ENCODE measurements at regions not wholly inside any gene's neighbourhood (a gene's known extent, or its start where the extent isn't known, plus 50 kb on each side); places are given as distances from the start of the nearest gene placed in this dataset.

GRCh38 chr4:36900446-36900987, 344.0 kb upstream of the NWD2 start:
- Histone ChIP-seq H3K27ac (ENCODE audit: low read depth, low read length) (no peak overlapping the region), H3K9me3 (ENCODE audit: control insufficient read depth, insufficient read depth, low read length) (no peaks in the 10 kb centered on the region), H3F3A (ENCODE audit: control insufficient read depth, insufficient read depth) (no peaks in the 10 kb centered on the region), H3K9me2 (replicated peaks; ENCODE audit: control insufficient read depth, low read length) (no peaks in the 10 kb centered on the region), H3K79me2 (ENCODE audit: control insufficient read depth, low read length) (no peaks in the 10 kb centered on the region), H4K20me1 (ENCODE audit: control insufficient read depth, insufficient read depth, low read depth, low read length) (no peaks in the 10 kb centered on the region), H3K4me1 (ENCODE audit: control insufficient read depth, low read length) (no peaks in the 10 kb centered on the region), H3K4me2 (ENCODE audit: low read length) (no peak overlapping the region), H3K36me3 (ENCODE audit: control insufficient read depth, low read length) (no peaks in the 10 kb centered on the region), H3K27me3 (ENCODE audit: control insufficient read depth, low read length) (no peaks in the 10 kb centered on the region), H3K4me3 (ENCODE audit: low read length) (no peak overlapping the region)
- TF ChIP-seq CTCF (IDR thresholded peaks at IDR 0.05; ENCODE audit: low read depth, low read length, poor library complexity, severe bottlenecking) (no peak), EZH2phosphoT487 (IDR thresholded peaks at IDR 0.05; ENCODE audit: borderline replicate concordance, low read length) (no peak)

GRCh38 chr4:36904823-36905222, 339.7 kb upstream of the NWD2 start:
- no peak overlapping the region for H3K4me2 ChIP-seq (ENCODE audit: low read length)
- H3K9me3 ChIP-seq (ENCODE audit: control insufficient read depth, insufficient read depth, low read length): no peaks in the 10 kb centered on the region
- H3K27me3 ChIP-seq (ENCODE audit: control insufficient read depth, low read length): no peaks in the 10 kb centered on the region
- no peaks in the 10 kb centered on the region for H3K4me1 ChIP-seq (ENCODE audit: control insufficient read depth, low read length)
- H3K9me2 ChIP-seq (replicated peaks; ENCODE audit: control insufficient read depth, low read length): no peaks in the 10 kb centered on the region
- H3K79me2 ChIP-seq (ENCODE audit: control insufficient read depth, low read length): no peaks in the 10 kb centered on the region
- H3K36me3 ChIP-seq (ENCODE audit: control insufficient read depth, low read length): no peaks in the 10 kb centered on the region
- no peak overlapping the region for H3K27ac ChIP-seq (ENCODE audit: low read depth, low read length)
- H4K20me1 ChIP-seq (ENCODE audit: control insufficient read depth, insufficient read depth, low read depth, low read length): no peaks in the 10 kb centered on the region
- no peaks in the 10 kb centered on the region for H3F3A ChIP-seq (ENCODE audit: control insufficient read depth, insufficient read depth)
- TF ChIP-seq EZH2phosphoT487 (IDR thresholded peaks at IDR 0.05; ENCODE audit: borderline replicate concordance, low read length) (no peak), CTCF (IDR thresholded peaks at IDR 0.05; ENCODE audit: low read depth, low read length, poor library complexity, severe bottlenecking) (no peak)
- H3K4me3 ChIP-seq (ENCODE audit: low read length): no peak overlapping the region

GRCh38 chr4:36914106-36914505, 330.4 kb upstream of the NWD2 start:
- Histone ChIP-seq H3K36me3 (ENCODE audit: control insufficient read depth, low read length) (no peaks in the 10 kb centered on the region), H3K4me1 (ENCODE audit: control insufficient read depth, low read length) (no peaks in the 10 kb centered on the region), H3K27me3 (ENCODE audit: control insufficient read depth, low read length) (no peaks in the 10 kb centered on the region), H4K20me1 (ENCODE audit: control insufficient read depth, insufficient read depth, low read depth, low read length) (no peaks in the 10 kb centered on the region), H3K27ac (ENCODE audit: low read depth, low read length) (no peak overlapping the region), H3K9me3 (ENCODE audit: control insufficient read depth, insufficient read depth, low read length) (no peaks in the 10 kb centered on the region), H3F3A (ENCODE audit: control insufficient read depth, insufficient read depth) (no peaks in the 10 kb centered on the region), H3K9me2 (replicated peaks; ENCODE audit: control insufficient read depth, low read length) (no peaks in the 10 kb centered on the region), H3K4me3 (ENCODE audit: low read length) (no peak overlapping the region), H3K4me2 (ENCODE audit: low read length) (no peak overlapping the region), H3K79me2 (ENCODE audit: control insufficient read depth, low read length) (no peaks in the 10 kb centered on the region)
- TF ChIP-seq EZH2phosphoT487 (IDR thresholded peaks at IDR 0.05; ENCODE audit: borderline replicate concordance, low read length) (no peak), CTCF (IDR thresholded peaks at IDR 0.05; ENCODE audit: low read depth, low read length, poor library complexity, severe bottlenecking) (no peak)
